CD4-positive, alpha-beta T cell (primary cell): ENCODE measurements at regions not wholly inside any gene's neighbourhood (a gene's known extent, or its start where the extent isn't known, plus 50 kb on each side); places are given as distances from the start of the nearest gene placed in this dataset.

ENCODE experiments used
- ATAC-seq: fragments of 200-7000 bp; cut with Tn5 transposase; one replicate; pipeline ENCODE4 v1.10.0; 2022; ENCODE audit warnings: mild to moderate bottlenecking; ENCODE audit not compliant: poor library complexity
- CTCF ChIA-PET: fragments of 350-600 bp; sonication (Branson Sonifier 250); formaldehyde crosslinking; loops from one replicate; lab custom pipeline; 2021; ENCODE audit warnings: antibody characterized with exemption, inconsistent platforms; lab: Charles Lee
- POLR2A ChIA-PET: fragments of 350-600 bp; sonication (Branson Sonifier 250); formaldehyde crosslinking; loops from one replicate; lab custom pipeline; 2021; ENCODE audit warnings: antibody characterized with exemption, inconsistent platforms; lab: Charles Lee
- DNase-seq, 14 experiments: peaks; one replicate each; pipeline ENCODE4 v3.0.0-alpha.2; 2013 to 2020; ENCODE audit warnings: mixed read lengths in 2 of 14
- H3K27ac ChIP-seq, 2 donors: one replicate each; pipeline versions ENCODE4 v1.5.1 to v1.7.0; 2013; ENCODE audit warnings: low read length in 2 of 2, low read depth in 1 of 2, mild to moderate bottlenecking in 1 of 2
- H3K27me3 ChIP-seq, 2 experiments: 1 replicate in 1 of 2; 2 replicates in 1 of 2; pipeline versions ENCODE4 v1.6.1 to v1.7.0; 2013; ENCODE audit warnings: low read length in 2 of 2, control low read depth in 1 of 2, mild to moderate bottlenecking in 1 of 2, moderate library complexity in 1 of 2; ENCODE audit not compliant: insufficient read depth in 2 of 2, control insufficient read depth in 1 of 2
- H3K36me3 ChIP-seq: one replicate; pipeline ENCODE4 v1.6.1; 2013; ENCODE audit warnings: low read length, control low read depth; ENCODE audit not compliant: insufficient read depth
- H3K4me1 ChIP-seq: one replicate; pipeline ENCODE4 v1.6.1; 2013; ENCODE audit warnings: low read length, control low read depth; ENCODE audit not compliant: insufficient read depth
- H3K4me3 ChIP-seq: one replicate; pipeline ENCODE4 v1.5.1; 2013; ENCODE audit warnings: mild to moderate bottlenecking, low read length, moderate library complexity
- H3K9me3 ChIP-seq, 2 experiments: 1 replicate in 1 of 2; 2 replicates in 1 of 2; pipeline versions ENCODE4 v1.6.1 to v1.7.0; 2013; ENCODE audit warnings: low read length in 2 of 2, mild to moderate bottlenecking in 2 of 2, control low read depth in 1 of 2, moderate library complexity in 1 of 2; ENCODE audit not compliant: control insufficient read depth in 1 of 2, insufficient read depth in 1 of 2
- H3K27ac Mint-ChIP-seq: one replicate; pipeline ENCODE4 v1.8.0; 2020; ENCODE audit warnings: mixed read lengths
- H3K27me3 Mint-ChIP-seq: one replicate; pipeline ENCODE4 v1.8.0; 2021; ENCODE audit warnings: mixed read lengths
- H3K36me3 Mint-ChIP-seq: one replicate; pipeline ENCODE4 v1.8.0; 2021; ENCODE audit warnings: low read depth, mixed read lengths
- H3K4me1 Mint-ChIP-seq: one replicate; pipeline ENCODE4 v1.8.0; 2021; ENCODE audit warnings: low read depth, mixed read lengths
- H3K4me3 Mint-ChIP-seq: one replicate; pipeline ENCODE4 v1.8.0; 2020; ENCODE audit warnings: mild to moderate bottlenecking, mixed read lengths
- H3K9me3 Mint-ChIP-seq: one replicate; pipeline ENCODE4 v1.8.0; 2020; ENCODE audit warnings: mixed read lengths
- CTCF ChIP-seq: fragments of 200-600 bp; IDR thresholded peaks from one replicate; pipeline ENCODE4 v1.8.0; 2022; ENCODE audit warnings: antibody characterized with exemption, mild to moderate bottlenecking
- intact Hi-C, 2 experiments: fragments of 100-400 bp; cut with DNase I in 1 of 2; cut with micrococcal nuclease in 1 of 2; formaldehyde crosslinking; loops; one replicate each; pipeline versions ENCODE4 v1.15.1 to v1.9.0; 2023 to 2025; cut with DNase I, micrococcal nuclease

DNA sequence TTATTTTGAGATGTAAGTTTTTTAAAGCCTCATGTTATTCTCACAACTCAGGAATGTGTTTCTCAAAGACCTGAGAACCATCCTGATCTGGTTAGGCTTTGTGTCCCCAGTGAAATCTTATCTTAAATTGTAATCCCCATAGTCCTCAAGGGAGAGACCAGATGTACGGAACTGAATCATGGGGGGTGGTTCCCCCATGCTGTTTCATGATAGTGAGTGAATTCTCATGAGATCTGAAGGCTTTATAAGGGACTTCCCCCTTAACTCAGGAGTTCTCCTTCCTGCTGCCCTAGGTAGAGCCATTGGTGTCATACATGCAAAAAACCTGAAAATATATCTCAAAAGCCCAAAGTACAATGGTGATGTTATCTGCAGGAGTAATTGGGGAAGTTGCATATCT, 836.7 kb downstream of the CBLN2 start:
- Histone ChIP-seq H3K36me3 (no peaks in the 10 kb centered on the region), H3K27ac (no peak overlapping the region), H3K9me3 (no peaks in the 10 kb centered on the region), H3K4me3 (no peak overlapping the region), H3K4me1 (no peaks in the 10 kb centered on the region), H3K27me3 (no peaks in the 10 kb centered on the region)
- H3K36me3 Mint-ChIP-seq = no peaks in the 10 kb centered on the region
- no peak for TF ChIP-seq CTCF
- H3K4me3 Mint-ChIP-seq = no peak overlapping the region
- no peaks in the 10 kb centered on the region for H3K27me3 Mint-ChIP-seq
- CTCF ChIA-PET = no interaction called here
- intact Hi-C loops = loop anchor here in 1 of 2 experiments (10.0 kb wide), 1 partner anchor 63 kb away; no protein-coding TSS in a partner anchor
- POLR2A ChIA-PET = no interaction called here
- no peaks in the 10 kb centered on the region for H3K4me1 Mint-ChIP-seq
- DNase-seq (no peak), ATAC-seq (no peak)
- no peaks in the 10 kb centered on the region for H3K9me3 Mint-ChIP-seq
- H3K27ac Mint-ChIP-seq = no peak overlapping the region

GRCh38 chr18:71689416-71690160, 854.6 kb downstream of the CBLN2 start:
- ATAC-seq (no peak), DNase-seq (no peak)
- intact Hi-C loops = no loop called here
- Histone ChIP-seq H3K27me3 (no peaks in the 10 kb centered on the region), H3K36me3 (no peaks in the 10 kb centered on the region), H3K9me3 (no peaks in the 10 kb centered on the region), H3K27ac (no peak overlapping the region), H3K4me3 (no peak overlapping the region), H3K4me1 (no peaks in the 10 kb centered on the region)
- no peak overlapping the region for H3K4me3 Mint-ChIP-seq
- H3K36me3 Mint-ChIP-seq = no peaks in the 10 kb centered on the region
- CTCF ChIA-PET = no interaction called here
- TF ChIP-seq CTCF = no peak
- H3K27ac Mint-ChIP-seq = no peak overlapping the region
- no peaks in the 10 kb centered on the region for H3K27me3 Mint-ChIP-seq
- no peaks in the 10 kb centered on the region for H3K4me1 Mint-ChIP-seq
- POLR2A ChIA-PET = no interaction called here
- peaks cover 2% of the 10 kb centered on the region for H3K9me3 Mint-ChIP-seq

- H3K4me1 Mint-ChIP-seq = no peaks in the 10 kb centered on the region
- no peak overlapping the region for H3K27ac ChIP-seq
- peaks cover 0 to 7% of the 10 kb centered on the region in 2 experiments for H3K9me3 ChIP-seq
- intact Hi-C loops = no loop called here
- H3K27me3 ChIP-seq = no peaks in the 10 kb centered on the region
- no peak overlapping the region for H3K4me3 ChIP-seq
- no peaks in the 10 kb centered on the region for H3K36me3 Mint-ChIP-seq
- ChIA-PET CTCF (no interaction called here), POLR2A (no interaction called here)
- peaks cover 10% of the 10 kb centered on the region for H3K9me3 Mint-ChIP-seq
- no peak for DNase-seq
- no peak overlapping the region for H3K4me3 Mint-ChIP-seq
- no peak overlapping the region for H3K27ac Mint-ChIP-seq
- no peaks in the 10 kb centered on the region for H3K4me1 ChIP-seq
- H3K36me3 ChIP-seq = no peaks in the 10 kb centered on the region
- no peak for TF ChIP-seq CTCF
- no peak for ATAC-seq
- no peaks in the 10 kb centered on the region for H3K27me3 Mint-ChIP-seq
Measured at GRCh38 chr18:71682591-71682990, 861.6 kb downstream of the CBLN2 start.
